Epithelial cell of proximal tubule (primary cell): ENCODE measurements at regions not wholly inside any gene's neighbourhood (a gene's known extent, or its start where the extent isn't known, plus 50 kb on each side); places are given as distances from the start of the nearest gene placed in this dataset.

ENCODE experiments used
- DNase-seq: peaks from one replicate; pipeline ENCODE4 v3.0.0-alpha.2; 2011; ENCODE audit warnings: low read depth
- H3K4me3 ChIP-seq: 2 replicates; pipeline ENCODE4 v1.5.1; 2011; ENCODE audit warnings: low read depth, mild to moderate bottlenecking, low read length
- TF ChIP-seq, protein P1 (sequence below): conservative IDR thresholded peaks from 2 replicates; pipeline ENCODE4 v1.5.1; 2012; ENCODE audit warnings: low read depth, mild to moderate bottlenecking, low read length

DNA sequence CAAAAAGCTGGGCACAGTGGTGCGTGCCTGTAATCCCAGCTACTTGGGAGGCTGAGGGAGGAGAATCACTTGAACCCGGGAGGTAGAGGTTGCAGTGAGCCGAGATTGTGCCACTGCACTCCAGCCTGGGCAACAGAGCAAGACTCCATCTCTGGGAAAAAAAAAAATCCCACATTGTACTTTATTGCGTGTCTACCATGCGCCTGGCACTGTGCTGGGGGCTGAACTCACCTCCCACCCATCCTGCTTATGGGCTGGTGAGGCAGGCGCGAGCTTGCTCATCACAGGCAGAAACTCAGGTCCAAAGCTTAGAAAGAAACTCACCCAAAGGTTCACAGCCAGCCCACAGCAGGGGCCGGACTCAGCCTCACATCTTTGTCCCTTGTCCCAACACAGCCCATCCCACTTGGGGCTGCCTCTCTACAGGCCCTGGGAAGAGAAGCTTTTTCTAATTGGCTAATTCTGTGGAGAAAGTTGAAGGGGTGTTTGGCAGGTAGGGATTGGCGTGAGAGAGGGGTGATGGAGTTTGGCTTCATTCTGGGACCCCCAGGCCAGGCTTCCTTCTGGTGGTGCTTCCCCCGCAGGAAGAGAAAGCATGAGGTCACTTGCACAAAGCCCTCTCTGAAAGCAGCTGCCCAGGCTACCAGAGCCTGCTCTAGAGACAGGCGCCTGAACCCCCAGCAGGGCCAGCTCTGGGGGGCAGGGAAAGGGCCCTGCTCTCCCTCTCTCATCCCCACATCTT, 122.6 kb upstream of the SMAD3 start:
- TF ChIP-seq, protein P1, sequence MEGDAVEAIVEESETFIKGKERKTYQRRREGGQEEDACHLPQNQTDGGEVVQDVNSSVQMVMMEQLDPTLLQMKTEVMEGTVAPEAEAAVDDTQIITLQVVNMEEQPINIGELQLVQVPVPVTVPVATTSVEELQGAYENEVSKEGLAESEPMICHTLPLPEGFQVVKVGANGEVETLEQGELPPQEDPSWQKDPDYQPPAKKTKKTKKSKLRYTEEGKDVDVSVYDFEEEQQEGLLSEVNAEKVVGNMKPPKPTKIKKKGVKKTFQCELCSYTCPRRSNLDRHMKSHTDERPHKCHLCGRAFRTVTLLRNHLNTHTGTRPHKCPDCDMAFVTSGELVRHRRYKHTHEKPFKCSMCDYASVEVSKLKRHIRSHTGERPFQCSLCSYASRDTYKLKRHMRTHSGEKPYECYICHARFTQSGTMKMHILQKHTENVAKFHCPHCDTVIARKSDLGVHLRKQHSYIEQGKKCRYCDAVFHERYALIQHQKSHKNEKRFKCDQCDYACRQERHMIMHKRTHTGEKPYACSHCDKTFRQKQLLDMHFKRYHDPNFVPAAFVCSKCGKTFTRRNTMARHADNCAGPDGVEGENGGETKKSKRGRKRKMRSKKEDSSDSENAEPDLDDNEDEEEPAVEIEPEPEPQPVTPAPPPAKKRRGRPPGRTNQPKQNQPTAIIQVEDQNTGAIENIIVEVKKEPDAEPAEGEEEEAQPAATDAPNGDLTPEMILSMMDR: no peak
- no peak overlapping the region for H3K4me3 ChIP-seq
- no peak for DNase-seq

DNA sequence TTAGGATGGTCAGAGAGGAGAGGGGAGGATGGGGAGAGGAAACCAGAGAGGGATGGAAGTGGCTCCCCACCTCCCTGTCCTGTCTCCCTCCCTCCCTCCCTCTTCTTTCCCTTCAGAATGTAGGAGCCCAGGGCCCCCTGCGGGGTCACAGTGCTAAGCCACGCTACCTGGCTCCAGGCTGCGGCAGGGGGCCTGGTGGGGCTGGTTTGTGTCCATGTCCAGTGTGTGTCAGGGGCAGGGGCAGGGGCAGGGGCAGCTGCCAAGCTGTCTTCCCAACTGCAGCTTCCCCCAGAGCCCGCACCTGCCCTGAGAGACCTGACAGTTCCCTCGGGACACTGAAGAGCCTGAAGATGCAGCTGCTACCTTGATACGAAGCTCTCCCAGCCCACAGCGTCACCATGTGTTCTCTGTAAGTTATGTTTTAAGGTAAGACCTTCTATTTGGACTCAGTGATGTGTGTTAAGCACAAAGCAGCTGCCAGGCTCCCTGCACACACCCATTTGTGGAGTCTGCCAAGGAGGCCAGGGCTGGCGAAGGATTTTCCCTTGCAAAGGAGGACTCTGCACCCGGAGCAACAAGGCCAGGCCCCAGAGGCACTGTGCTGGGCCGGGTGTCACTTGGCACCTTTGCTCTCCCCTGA, 121.8 kb upstream of the SMAD3 start:
- no peak for DNase-seq
- TF ChIP-seq, protein P1: peak; percentile 40
- no peak overlapping the region for H3K4me3 ChIP-seq

DNA sequence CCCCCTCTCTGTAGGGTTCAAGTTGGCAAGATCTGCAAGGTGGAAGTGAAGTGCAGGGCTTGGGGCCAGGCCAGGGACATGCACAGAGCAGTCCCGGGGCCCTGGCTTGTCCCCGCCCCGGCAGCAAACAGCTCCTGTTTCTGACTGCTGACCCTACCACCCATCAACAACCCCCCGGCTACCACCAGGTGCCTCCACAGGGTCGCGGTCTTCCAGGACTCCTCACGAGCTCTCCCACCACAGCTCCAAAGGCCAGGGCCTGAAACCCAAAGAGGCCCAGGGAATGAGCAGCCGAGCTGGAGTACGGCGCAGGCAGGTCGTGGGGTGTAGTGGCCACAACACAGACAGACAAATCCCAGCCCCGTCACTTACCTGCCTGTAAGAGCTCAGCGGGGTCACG, 121.3 kb upstream of the SMAD3 start:
- TF ChIP-seq, protein P1: no peak
- DNase-seq: no peak
- H3K4me3 ChIP-seq: no peak overlapping the region

DNA sequence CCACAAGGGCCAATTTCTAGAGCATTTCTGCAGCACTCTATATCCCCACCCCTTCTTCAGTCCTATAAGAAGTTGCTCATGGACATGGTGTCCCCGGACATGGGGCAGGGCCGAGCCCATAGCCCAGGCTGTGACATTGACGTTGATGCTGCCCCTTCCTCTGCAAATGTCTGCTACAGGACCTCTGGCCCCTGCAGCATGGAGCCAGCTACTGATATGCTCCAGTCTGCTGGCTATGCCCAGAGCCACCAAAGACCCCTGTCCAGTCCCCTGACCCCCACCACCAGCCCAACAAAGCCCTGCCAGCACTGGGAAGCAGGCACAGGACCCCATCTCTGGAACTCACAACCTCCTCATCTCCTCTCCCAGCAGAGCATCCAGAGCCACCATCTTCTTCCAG, 120.1 kb upstream of the SMAD3 start:
- TF ChIP-seq, protein P1: no peak
- DNase-seq: no peak
- no peak overlapping the region for H3K4me3 ChIP-seq

DNA sequence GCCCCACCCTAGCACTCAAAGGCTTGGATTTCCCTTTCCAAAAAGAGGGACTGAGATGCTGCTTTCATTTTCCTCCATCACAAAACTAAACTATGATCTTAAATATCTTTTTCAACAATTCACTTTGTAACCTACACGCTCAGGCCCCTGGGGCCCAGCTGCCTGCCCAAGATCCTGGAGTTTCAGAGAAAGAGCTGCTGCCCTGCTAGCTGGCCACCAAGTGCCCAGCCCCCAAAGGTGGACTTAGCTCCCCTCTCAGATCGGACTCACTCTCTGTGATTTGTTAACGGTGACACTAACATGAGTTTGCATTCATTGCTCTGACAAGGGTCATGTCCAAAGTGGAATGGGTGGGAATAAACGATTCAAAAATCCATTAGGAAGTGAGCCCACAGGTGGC, 119.6 kb upstream of the SMAD3 start:
- no peak overlapping the region for H3K4me3 ChIP-seq
- no peak for DNase-seq
- TF ChIP-seq, protein P1: no peak

DNA sequence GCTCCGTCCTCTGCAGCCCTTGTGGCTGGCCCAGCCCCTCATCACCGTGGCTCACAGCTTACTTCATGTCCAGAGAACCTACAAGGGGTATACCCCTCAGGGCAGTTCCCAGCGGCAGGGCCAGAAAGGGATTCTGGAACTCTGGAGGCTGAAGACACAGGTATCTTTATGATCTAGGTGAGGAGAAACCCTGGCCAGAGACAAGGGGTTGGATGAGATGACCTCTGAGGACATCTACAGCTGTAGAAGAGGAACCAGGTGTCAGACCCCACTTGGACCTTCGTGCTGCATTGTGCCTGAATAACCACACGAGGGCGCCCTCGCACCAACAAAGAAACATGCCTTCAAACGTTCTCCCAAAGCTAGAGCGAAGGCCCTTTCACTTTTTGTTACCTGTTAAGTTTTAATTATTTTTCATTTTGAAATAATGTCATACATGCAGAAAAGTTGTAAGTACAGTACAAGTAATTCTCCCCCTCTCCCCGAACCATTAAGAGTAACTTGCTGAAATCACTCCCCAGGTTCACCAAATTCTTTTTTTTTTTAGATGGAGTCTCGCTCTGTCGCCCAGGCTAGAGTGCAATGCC, 118.7 kb upstream of the SMAD3 start:
- TF ChIP-seq, protein P1: peak; percentile 88
- H3K4me3 ChIP-seq: no peak overlapping the region
- no peak for DNase-seq
